ENCODE measurements at regions not wholly inside any gene's neighbourhood (a gene's known extent, or its start where the extent isn't known, plus 50 kb on each side); places are given as distances from the start of the nearest gene placed in this dataset.

- no peak for TF ChIP-seq ZBTB43 (CRISPR knock-in tag; IDR thresholded peaks at IDR 0.05)
- TF ChIP-seq, protein P1, sequence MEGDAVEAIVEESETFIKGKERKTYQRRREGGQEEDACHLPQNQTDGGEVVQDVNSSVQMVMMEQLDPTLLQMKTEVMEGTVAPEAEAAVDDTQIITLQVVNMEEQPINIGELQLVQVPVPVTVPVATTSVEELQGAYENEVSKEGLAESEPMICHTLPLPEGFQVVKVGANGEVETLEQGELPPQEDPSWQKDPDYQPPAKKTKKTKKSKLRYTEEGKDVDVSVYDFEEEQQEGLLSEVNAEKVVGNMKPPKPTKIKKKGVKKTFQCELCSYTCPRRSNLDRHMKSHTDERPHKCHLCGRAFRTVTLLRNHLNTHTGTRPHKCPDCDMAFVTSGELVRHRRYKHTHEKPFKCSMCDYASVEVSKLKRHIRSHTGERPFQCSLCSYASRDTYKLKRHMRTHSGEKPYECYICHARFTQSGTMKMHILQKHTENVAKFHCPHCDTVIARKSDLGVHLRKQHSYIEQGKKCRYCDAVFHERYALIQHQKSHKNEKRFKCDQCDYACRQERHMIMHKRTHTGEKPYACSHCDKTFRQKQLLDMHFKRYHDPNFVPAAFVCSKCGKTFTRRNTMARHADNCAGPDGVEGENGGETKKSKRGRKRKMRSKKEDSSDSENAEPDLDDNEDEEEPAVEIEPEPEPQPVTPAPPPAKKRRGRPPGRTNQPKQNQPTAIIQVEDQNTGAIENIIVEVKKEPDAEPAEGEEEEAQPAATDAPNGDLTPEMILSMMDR (IDR thresholded peaks at IDR 0.05), result no peak
- TF ChIP-seq, protein P2, sequence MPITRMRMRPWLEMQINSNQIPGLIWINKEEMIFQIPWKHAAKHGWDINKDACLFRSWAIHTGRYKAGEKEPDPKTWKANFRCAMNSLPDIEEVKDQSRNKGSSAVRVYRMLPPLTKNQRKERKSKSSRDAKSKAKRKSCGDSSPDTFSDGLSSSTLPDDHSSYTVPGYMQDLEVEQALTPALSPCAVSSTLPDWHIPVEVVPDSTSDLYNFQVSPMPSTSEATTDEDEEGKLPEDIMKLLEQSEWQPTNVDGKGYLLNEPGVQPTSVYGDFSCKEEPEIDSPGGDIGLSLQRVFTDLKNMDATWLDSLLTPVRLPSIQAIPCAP (CRISPR knock-in tag; IDR thresholded peaks at IDR 0.05), result no peak
Observed at GRCh38 chr13:73902296-73902695, 231.9 kb downstream of the KLF12 start.

Data from WTC11 (cell line).